ENCODE measurements at regions not wholly inside any gene's neighbourhood (a gene's known extent, or its start where the extent isn't known, plus 50 kb on each side); places are given as distances from the start of the nearest gene placed in this dataset.

DNA sequence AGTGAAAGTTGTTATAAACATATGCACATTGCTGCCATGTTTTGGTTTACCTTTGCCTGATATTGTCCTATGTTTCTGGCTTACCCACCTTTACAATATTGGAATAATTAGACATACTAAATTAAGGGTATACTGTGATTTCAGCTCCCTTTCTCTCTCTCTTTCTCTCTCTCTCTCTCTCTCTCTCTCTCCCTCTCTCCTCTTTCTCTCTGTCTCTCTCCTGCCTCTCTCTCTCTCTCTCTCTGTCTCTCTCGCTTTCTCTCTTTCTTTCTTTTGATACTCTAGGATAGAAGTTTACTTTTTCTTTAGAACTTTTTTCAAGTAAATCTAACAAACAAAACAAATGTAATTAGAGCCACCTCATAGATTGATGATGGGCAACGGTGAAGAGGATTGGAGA, 239.6 kb downstream of the TMEM161B start:
- TF ChIP-seq, protein P1, sequence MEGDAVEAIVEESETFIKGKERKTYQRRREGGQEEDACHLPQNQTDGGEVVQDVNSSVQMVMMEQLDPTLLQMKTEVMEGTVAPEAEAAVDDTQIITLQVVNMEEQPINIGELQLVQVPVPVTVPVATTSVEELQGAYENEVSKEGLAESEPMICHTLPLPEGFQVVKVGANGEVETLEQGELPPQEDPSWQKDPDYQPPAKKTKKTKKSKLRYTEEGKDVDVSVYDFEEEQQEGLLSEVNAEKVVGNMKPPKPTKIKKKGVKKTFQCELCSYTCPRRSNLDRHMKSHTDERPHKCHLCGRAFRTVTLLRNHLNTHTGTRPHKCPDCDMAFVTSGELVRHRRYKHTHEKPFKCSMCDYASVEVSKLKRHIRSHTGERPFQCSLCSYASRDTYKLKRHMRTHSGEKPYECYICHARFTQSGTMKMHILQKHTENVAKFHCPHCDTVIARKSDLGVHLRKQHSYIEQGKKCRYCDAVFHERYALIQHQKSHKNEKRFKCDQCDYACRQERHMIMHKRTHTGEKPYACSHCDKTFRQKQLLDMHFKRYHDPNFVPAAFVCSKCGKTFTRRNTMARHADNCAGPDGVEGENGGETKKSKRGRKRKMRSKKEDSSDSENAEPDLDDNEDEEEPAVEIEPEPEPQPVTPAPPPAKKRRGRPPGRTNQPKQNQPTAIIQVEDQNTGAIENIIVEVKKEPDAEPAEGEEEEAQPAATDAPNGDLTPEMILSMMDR (IDR thresholded peaks at IDR 0.05) = no peak
- no peak for TF ChIP-seq POLR2AphosphoS5 (IDR thresholded peaks at IDR 0.05)
- no peak for TF ChIP-seq POLR2A (IDR thresholded peaks at IDR 0.05)

All from sigmoid colon (tissue), 4 donors.